Amniotic stem cell (primary cell): ENCODE measurements at regions not wholly inside any gene's neighbourhood (a gene's known extent, or its start where the extent isn't known, plus 50 kb on each side); places are given as distances from the start of the nearest gene placed in this dataset.
A peak's percentile ranks its signal among the peaks of the same experiment; 100 is the strongest.
"Not testable (repeated sequence)": the region's sequence is repeated elsewhere in the genome, so short reads cannot be mapped to it uniquely, and the experiment has no call there.

ENCODE experiments used
- DNase-seq: peaks from one replicate; lab custom pipeline; 2025; lab: John Stamatoyannopoulos, UW

DNA sequence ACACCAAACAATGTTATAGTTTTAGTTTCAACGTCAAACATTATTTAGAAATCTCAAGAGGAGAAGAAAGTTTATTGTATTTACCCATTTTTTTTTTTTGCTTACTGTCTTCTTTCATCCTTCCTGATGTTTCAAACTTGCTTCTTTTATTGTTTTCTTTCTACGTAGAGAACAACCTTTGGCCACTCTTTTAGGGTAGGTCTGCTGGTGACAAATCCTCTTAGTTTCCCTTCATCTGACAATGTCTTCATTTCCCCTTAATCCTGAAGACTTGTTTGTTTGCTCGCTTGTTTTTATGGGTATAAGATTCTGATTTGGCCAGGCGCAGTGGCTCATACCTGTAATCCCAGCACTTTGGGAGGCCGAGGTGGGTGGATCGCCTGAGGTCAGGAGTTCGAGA, 89.1 kb downstream of the RHOU start:
- DNase-seq = no peak

DNA sequence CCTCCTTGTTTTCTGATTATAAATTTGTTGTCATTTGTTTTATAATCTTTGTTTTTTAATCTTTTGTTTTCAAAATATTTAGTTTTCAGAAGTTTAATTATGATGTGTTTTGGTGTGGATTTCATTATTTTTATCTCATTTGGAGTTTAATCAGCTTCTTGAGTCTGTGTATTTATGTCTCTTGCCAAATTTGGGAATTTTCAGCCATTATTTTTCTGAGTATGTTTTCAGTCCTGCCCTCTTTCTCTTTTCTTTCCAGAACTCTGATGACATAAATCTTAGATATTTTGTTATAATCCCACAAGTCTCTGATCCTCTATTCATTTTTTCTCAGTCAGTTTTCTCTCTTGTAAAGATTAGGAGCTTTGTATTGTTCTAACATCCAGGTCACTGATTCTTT, 89.8 kb downstream of the RHOU start:
- no peak for DNase-seq

DNA sequence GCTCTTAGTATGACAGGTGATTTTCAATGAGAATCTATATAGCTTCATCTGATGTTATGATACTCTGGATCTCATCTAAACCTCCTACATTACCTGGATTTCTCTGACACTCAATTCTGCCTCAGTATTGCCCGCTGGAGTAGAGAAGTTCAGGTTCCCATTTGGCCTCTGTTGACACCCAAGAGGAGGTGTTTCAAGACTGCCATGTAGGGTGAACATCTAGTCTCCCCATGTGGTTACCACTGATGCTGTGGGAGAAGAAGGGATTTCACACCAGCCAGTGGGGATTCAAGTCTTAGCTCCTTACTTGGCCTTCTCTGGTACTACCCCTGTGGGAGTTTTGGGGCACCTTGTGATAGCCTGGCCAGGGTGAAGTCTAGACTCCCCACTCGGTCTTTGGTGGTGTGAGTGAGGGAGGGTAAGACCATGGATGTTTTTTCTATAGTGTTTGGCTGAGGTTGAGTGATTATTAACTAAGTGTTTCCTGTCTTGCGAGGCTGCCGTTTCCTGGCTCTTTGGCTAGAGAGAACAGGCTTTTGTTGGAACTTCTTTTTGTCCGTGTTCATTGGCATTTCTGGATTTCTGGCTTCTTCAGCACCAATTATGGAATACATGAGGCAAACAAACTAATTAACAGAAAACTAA, 90.7 kb downstream of the RHOU start:
- no peak for DNase-seq

DNA sequence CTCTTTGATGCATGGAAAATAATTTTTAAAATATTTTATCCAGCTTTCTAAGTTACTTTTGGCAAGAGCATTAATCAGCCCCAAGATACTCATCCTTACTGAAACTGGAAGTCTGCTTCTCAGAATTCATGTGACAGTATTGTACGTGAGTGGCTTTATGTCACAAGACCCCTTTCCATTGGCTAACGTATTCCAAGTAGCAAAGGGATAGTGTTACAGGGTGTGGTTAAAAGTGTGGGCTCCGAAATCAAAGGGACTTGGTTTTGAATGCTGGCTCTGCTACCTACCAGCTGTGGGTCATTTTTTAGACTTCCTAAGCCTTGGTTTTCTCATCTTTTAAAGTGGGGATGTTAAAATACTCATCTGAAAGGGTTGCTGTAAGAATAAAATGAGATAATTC, 91.7 kb downstream of the RHOU start:
- no peak for DNase-seq

DNA sequence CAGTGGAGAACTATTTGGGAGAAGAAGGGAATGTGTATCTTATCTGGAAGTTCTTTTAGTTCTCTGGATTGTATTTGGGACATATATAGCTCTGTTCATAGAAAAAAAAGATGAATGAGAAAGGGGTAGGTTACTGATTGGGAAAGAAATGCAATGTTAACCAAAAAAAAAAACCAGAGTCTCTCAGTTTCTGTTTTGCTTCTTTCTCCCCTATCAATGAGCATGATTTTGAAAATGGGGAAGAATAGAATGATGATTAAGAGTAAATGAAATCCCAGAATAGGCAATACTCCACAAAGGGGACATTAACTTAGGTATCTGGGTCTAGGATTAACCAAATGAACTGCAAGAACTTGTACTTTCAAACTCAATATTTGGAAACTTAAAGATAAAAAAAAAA, 92.9 kb downstream of the RHOU start:
- no peak for DNase-seq

DNA sequence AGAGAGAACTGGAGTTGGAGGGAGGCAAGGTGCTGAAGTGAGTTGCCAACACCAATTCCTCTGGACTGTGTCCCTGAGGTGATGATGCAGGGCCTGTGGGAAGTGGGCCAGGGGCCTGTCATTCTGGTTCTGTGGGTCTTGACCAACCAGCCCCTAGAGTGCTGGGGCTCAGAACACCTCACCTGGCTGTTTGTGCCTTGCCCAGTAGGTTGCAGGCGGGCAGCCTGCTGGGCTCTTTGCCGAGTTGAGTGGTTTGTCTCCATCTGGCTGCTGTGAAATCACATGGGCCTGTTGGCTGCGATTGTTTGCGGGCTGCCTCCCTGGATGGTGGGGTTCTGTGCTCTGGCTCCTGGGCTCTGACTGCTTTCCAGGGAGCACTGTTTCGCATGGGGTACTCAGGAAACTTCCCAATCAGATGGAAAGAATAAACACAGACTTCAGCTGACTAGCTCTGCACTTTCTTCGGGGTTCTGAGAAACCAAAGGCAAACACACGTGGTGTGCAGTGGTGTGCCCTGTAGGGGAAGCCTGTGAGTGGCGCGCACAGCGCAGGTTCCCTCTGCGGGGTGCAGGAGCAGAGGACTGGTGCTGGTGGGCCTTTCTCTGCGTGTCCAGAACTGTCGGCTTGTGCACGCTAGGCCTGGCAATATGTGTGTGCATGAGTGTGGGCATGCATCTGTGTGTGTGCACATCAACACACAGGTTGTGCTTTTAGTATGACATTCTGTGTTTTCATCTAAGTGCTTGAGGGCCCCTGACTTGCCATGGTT, 95.1 kb downstream of the RHOU start:
- DNase-seq = no peak

DNA sequence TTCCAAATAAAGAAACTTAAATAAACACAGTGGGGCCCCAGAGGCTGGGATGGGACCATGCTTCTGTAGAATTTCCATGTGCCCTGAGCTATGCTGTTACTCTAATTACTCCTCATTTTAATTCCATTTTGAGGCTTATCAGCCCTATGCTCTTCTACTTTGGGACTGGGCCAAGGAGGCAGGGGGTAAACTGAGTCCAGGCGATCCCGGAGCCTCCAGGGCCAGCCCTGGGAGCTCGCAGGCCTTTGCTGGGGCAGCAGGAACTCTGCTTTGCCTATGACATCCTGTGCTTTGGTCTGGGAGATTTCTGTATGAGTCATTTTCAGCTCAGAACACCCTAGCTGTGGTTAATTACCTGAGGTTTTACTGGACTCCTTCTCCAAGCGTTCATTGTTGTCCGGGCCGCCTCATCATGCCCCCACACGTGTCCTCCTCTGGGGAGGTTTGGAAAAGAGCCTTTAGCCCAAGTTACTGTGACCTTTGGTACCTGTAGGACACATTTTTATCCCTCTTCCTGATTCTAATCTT, 95.7 kb downstream of the RHOU start:
- peak; percentile 7 for DNase-seq

DNA sequence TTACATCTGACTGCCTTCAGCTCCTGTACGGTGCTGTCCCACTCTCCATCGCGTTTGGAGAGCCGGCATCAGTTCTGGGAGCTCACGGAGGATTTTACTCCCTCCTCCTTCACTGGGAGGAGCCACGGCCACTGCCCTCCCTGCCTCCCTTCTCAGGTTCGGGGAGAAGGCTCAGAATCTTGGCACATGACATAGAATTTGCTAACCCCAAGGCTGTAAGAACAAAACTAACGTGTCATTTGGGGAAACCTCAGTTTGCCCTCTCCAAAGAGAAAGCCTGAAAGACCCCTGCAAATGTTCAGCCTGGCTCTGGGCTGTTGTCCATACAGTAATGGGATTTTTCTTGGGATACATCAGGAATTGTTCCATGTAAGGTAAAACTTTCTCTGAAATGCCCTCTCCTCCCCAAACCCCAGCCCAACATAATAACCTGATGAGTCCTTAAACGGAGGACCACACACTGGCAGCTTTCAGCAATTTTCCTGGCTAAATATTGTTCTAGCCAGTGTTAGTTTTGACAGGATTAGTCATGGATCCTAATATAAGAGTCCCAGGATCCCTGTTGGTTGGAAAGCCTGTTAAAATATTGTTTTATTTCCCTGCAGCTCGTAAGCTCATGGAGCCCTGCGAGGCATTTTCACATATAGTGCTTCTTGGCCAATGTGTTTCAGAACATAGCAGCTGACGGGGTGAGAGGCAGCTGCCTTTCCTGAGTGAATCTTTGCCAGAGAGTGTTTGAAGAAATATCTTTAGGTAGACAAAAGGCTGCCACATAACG, 98.8 kb downstream of the RHOU start:
- DNase-seq = no peak

DNA sequence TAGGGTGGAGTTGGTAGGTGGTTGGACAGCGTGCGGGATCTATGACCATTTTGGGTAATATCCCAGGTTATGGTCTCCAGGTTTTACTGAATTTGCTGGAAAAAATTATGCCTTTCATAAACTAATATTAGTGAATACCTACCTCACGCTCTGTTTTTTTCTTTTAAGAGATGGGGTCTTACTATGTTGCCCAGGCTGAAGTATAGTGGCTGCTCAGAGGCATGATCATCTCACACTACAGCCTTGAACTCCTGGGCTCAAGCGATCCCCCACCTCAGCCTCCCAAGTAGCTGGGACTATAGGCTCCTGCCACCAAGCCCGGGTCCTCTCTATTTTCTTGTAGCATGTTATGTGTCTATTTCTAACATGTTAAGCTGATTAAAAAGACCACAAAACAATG, 100.2 kb downstream of the RHOU start:
- no peak for DNase-seq

DNA sequence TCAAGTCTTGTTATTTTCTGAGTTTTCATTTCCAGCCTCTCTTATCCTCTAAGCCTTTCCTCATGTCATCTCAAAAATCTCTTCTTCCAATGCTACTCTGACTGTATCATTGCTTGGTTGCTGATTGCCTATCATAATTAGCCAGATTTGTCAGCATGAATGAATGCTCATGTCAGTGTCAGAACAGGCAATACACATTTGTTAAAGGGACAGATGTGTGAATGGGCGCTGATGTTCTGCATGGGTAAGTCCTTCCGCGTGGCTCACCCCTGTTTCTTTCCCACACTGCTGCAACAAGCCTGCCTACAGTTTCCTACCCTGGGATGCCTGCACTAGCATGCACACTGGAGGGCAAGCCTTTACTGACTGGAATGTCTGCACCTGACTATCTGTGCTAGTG, 100.6 kb downstream of the RHOU start:
- DNase-seq = no peak

DNA sequence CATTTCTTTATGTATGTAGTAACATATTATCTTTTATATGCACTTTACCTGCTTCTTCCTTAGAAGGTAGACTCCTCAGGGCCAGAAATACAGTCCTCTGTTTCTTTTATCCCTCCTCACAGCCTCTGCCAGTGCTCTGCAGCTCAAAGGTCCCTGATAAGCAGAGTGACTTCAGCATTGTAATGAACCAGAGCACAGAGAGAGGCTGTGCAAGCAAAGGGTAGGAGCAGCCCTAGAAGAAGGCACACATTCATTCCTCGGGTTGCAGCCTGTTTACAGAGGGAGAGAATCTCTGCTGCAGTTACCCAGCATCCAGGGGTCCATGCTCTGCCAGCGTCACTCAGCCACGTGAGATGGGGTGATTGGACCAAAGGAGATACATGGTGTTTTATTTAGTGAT, 101.1 kb downstream of the RHOU start:
- no peak for DNase-seq

DNA sequence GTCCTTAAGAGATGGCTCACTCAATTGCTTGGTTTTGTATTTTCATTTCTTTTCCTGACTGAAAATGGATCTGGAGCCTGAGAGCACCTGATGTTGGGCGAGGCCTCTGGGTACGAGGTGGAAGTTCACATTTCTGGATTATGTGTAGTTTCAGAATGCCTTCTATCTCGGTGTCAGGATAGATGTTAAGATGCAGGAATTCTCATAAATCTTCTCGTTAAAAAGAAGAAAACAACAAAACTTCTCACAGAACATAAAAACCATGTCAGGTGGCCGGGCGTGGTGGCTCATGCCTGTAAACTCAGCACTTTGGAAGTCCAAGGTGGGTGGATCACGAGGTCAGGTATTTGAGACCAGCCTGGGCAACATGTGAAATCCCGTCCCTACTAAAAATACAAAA, 101.8 kb downstream of the RHOU start:
- no peak for DNase-seq

DNA sequence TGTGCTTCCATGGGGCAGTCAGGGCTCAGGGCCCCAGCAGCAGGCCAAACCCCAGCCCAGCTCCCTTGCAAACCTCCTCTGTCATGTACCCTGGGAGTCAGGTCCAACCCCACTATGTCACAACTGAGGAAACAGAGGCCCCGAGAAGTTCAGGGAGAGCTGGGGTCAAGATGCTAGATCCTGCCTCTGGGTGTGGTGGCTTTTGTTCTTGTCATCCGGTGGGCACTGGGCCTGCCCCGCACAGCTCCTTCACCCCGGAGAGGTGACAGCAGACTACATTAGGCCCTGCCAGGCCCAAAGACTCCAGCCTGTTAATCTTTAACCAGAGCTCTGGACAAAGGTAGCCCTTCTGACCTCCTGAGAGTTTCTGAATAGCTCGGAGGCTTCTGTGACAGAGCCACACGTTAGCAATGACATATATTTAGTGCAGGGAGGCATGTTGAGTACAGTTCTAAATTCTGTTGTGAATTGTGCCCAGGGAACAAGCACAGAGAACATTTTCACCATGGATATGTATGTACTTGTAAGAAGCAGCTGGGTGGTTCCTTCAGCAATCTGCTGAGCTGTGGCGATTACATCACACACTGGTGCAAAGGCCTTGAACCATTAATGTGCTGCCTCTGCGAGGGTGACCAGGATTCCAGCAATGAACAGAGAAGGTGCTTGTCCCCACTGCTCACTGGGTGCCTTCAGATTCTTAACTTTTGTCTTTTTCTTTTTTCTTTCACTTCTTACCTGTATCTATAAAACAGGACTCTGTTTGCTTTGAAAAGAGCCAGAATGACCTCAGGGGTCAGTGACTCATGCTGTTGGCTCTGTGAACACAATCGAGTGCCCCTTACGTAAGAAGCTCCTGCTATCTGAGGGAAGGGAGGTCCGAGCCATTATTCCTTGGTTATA, 102.8 kb downstream of the RHOU start:
- DNase-seq = peak; percentile 36

DNA sequence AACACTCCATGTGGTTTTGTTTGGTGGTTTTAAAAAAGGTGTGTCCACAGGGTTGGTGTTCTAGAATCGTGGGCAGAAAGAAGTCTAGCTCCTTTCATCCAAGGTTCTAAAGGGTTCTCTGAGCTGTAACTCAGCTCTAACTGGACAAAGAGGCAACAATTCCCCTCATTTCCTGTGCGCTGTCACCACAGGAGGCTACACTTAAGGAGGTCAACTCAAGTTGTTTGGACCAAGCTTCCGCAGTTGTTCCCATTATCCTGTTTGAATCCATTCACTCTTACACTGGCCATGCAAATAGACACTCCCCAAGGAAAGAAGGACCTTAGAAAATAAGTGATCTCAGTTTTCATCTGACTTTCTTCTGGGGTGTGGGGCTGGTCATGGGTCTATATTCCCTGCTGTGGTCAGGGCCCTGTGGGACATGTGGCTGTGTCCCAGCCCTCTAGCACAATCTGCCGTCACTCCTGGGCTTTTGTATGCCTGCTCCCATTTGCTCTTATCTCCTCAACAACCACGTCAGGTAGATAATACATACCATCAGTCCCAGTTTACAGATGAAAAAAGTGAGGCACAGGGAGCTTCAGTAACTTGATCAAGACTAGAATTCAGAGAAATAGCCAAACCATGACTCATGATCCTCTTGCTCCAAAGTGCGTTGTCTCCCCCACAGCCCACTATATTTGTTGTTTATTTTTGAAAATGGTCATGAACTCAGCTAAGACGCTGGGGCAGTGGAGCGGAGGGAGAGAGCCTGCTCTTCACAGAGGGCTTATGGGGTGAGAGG, 103.6 kb downstream of the RHOU start:
- no peak for DNase-seq

DNA sequence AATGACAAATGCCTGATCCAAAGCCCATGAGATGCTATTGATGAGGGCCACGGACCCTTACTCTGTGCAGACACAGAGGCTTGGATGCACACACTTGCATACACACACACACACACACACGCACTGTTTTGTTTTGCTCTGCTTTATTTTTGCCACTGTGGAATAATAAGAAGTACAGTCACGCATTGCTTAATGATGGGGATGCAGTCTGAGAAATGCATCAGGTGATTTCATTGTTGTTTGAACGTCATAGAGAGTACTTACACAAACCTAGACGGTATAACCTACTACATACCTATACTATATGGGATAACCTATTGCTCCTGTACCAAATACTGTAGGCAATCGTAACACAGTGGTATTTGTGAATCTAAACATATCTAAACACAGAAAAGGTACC, 104.4 kb downstream of the RHOU start:
- DNase-seq = no peak

DNA sequence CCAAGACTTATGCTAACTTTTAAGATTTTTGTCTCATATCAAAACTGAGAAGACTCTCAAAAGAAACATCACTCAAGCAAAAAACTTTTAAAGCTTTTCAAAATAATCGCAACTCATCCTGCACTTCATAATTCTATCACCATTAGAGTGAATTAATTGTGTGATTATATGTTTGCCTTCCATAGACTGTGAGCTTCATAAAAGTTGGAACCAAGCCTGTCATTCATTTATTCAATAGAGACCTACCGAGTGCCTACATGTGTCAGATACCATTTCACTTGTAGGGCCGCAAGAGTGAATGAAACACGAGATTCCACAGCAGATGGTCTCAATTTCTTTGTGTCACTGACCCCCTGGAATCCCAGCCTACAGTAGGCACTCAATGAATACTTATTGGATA, 106.4 kb downstream of the RHOU start:
- no peak for DNase-seq

DNA sequence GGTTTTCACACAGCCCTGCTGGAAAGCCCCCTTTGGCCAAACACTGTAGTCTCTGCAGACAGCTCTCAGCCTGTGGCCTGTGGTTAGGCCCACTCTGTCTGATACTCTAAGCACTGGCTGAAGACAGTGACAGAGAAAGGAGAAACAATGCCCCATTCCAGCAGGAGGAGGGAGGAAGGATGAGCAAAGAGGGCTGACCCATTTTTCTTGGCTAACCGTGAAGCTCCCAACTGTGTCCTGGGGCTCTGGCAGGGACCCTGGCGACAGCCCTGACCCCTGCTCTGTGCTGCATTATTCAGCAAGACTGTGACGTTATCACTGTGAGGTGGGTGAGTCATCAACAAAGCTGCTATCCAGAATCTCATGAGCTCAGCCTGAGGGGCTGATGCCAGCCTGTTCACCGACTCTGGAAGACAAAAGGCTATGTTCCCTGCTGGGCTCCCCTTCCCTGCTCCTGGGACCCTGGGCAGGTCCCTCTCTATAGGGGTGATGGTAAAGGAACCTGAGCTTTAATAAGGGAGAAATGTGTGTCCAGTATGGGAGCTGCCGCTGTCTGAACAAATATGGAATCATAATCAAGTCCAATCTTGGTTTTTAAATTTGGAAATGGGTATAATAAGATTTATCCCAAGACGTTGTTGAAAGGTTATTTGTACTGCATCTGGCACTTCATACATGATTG, 107.0 kb downstream of the RHOU start:
- peak; percentile 49 for DNase-seq

DNA sequence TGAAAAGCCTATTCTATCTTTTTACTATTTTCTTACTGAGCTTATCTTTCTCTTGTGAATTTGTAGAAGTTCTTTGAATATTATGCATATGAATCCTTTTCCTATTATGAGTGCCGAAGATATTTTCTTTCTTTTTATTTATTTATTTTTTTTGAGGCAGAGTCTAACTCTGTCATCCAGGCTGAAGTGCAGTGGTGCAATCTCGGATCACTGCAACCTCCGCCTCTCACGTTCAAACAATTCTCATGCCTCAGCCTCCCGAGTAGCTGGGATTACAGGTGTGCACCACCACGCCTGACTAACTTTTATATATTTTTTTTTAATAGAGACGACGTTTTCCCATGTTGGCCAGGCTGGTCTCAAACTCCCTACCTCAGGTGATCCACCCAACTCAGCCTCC, 109.8 kb downstream of the RHOU start:
- no peak for DNase-seq

DNA sequence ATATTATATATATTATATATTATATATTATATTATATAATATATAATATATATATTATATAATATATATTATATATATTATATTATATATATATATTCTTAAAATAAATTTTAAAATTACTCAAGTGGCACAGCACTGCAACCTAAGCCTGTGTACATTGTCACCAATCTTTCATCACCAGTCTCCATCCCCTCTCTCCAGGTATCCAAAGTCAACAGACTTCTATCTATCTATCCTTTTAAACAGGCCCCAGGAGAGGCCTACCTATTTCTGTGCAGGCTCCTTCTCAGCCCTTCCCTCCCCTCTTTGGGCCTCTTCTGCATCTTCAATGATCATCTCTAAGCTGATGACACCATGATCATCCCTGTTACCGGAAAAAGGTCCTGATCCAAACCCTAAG, 111.7 kb downstream of the RHOU start:
- DNase-seq = no peak

DNA sequence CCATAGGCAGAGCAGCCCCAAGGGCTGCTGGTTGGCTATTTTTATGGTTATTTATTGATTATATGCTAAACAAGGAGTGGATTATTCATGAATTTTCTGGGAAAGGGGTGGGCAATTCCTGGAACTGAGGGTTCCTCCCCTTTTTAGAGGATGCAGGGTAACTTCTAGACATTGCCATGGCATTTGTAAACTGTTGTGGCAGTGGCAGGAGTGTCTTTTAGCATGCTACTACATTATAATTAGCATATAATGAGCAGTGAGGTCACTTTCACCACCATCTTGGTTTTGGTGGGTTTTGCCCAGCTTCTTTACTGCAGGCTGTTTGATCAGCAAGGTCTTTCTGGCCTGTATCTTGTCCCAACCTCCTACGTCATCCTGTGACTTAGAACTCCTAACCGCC, 112.2 kb downstream of the RHOU start:
- not testable (repeated sequence) for DNase-seq

DNA sequence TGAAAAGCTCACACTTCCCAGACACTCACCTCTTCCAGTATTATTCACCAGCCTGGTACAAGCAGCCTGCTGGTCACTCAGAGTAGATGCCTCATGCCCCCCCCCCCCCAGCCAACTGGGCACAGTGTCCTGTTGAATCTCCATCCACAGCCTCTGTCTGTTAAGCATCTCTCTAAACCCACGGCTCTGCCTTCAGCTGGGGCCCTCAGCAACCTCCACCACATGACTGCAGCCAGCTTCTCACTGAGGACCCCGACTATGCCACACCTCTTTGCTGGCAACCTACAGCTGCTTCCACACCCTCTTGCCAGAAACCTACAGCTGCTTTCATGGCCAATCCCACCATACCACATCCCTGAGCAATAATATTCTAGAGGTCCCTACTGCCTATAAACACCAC, 113.1 kb downstream of the RHOU start:
- no peak for DNase-seq
